ENCODE measurements at regions not wholly inside any gene's neighbourhood (a gene's known extent, or its start where the extent isn't known, plus 50 kb on each side); places are given as distances from the start of the nearest gene placed in this dataset.

DNA sequence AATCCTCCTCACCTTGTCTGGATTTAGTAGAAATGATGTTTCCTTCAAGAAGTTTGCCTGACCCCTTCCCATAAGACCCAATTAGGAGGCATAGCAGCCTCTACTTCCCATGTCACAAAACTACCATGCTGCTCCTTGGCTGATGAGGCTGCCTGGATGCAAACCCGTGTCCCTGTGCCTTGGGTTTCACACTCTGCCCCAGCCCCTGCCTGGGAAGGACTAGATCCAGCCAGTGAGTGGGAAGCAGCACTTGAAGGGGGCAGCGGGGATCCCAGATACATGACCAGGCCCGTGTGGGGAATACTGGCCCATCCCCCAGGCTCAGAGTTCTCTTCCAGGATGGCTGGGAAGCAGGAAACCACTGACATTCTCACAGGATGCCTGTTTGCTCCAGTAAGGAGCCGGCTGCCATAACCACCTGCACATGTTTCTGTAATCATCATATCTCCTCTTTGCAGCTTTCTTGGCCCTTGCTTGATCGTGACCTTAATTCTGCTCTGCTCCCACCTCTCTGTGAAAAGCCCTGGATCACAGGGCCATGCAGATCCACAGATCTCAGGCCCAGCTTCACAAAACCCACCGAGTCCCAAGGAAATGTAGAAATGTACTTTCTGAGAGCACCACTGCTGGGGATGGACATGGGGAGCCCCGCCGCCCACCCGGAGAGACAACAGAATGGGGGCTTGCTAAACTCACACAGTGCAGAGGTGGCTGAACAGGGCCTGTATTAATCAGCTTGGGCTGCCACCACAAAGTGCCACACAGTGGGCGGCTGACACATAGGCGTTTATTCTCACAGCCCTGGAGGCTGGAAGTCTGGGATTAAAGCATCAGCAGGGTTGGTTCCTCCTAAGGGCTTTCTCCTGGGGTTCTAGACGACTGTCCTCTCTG lies 287.8 kb upstream of the IGFBP3 start:
- FAIRE-seq (no peak), DNase-seq (ENCODE audit: insufficient read length, low spot score) (no peak)

DNA sequence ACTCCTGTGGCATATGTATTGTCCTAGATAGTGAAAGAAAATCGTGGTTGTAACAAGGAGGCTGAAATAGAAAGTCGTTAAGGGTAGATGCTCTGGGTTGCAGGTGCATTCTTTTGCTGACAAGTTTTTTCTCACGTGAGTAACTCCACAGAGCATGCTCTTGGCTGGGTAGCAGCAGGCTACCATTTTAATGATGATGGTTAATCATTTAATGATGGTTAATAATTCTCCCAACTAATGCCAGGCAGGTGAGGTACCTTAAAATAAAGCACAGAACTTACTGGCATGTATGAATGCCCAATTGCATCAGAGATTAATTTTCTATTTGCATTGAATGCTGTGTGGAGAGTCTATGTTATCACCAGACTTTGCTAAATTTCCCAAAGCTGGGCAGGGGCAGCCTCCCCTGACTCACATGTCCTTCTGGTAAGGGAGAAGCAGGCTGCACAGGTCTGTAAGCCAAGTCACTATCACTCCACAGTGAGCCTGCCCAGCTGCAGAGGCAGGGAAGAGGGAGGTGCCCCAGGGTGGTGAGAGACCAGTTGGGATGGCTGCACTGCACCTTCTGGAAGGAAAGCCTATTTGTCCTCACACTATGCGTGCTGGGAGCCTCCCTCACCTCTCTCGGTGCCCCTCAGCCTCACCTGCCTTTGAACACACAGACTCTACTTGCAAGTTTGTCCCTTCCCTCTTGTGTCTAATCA lies 287.0 kb upstream of the IGFBP3 start:
- FAIRE-seq (no peak), DNase-seq (ENCODE audit: insufficient read length, low spot score) (no peak)
- TF ChIP-seq, protein P1, sequence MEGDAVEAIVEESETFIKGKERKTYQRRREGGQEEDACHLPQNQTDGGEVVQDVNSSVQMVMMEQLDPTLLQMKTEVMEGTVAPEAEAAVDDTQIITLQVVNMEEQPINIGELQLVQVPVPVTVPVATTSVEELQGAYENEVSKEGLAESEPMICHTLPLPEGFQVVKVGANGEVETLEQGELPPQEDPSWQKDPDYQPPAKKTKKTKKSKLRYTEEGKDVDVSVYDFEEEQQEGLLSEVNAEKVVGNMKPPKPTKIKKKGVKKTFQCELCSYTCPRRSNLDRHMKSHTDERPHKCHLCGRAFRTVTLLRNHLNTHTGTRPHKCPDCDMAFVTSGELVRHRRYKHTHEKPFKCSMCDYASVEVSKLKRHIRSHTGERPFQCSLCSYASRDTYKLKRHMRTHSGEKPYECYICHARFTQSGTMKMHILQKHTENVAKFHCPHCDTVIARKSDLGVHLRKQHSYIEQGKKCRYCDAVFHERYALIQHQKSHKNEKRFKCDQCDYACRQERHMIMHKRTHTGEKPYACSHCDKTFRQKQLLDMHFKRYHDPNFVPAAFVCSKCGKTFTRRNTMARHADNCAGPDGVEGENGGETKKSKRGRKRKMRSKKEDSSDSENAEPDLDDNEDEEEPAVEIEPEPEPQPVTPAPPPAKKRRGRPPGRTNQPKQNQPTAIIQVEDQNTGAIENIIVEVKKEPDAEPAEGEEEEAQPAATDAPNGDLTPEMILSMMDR (IDR thresholded peaks at IDR 0.05; ENCODE audit: insufficient read depth, missing control alignments): no peak

More for the DNA sequence above, 287.8 kb upstream of the IGFBP3 start:
- TF ChIP-seq, protein P1 (IDR thresholded peaks at IDR 0.05; ENCODE audit: insufficient read depth, missing control alignments): no peak

DNA sequence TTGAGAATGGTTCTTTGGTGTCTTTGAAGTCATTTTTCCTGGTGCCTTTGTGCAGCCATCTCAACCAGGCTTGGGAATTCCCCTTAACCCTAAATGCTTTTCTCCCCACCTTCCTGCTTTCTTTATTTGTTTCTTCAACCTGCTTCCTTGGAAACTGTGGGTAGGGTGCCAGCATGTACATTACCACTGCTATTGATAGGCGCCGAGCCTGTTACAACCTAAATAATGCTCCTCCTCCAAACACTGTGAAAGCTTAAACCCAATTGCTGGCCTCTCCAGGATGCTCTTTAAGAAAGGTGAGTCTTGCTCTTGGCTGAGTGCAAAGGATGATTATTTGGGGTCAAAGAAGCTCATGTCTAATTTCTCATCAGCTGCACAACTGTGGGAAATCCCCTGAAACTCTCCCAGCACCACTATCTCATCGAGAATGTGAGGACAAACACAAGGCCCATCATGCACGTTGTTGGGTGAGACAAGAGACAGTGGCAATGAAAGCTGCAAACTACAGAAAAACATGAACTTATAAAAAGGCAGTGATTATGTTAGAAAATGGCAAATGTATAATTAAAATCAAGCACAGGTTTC lies 285.5 kb upstream of the IGFBP3 start:
- FAIRE-seq (no peak), DNase-seq (ENCODE audit: insufficient read length, low spot score) (no peak)
- TF ChIP-seq, protein P1 (IDR thresholded peaks at IDR 0.05; ENCODE audit: insufficient read depth, missing control alignments): no peak

DNA sequence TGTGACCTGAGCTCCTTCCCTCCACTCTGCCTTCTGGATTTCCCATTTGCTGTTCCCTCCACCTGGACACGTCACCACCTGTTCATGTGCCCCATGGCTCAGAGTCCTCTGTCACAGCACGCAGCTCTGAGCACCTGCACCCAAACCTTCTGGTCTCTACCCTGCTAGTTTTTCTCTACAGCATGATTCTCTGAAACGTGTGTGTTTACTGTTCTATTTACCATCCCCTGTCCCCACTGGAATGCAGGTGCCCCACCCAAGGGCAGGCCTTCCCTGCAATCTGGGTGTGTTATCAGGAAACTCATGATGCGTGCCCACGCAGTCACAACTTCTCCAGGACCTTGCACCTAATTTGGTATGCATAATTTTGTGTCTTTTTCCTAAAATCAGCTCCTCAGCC lies 284.4 kb upstream of the IGFBP3 start:
- DNase-seq (ENCODE audit: insufficient read length, low spot score) (no peak), FAIRE-seq (no peak)
- TF ChIP-seq, protein P1 (IDR thresholded peaks at IDR 0.05; ENCODE audit: insufficient read depth, missing control alignments): no peak

DNA sequence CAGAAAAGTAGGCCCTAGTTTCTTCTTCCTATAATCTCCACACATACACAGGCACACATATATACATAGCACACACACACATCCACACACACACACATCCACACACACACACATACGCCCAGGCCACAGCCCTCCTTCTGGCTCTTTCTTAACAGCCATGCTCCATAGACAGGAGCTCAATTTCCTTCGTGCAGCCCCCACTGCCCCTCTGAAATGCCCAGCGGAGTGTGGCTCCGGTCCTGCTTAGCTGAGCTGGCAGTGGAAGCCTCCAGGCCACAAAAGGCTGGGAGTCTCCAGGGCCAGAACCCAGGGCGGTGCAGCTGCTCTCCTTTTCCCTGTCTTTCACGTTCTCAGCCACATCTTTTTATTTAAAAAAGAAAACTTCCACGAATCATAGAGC lies 282.9 kb upstream of the IGFBP3 start:
- TF ChIP-seq, protein P1 (IDR thresholded peaks at IDR 0.05; ENCODE audit: insufficient read depth, missing control alignments): no peak
- no peak for FAIRE-seq
- no peak for DNase-seq (ENCODE audit: insufficient read length, low spot score)

DNA sequence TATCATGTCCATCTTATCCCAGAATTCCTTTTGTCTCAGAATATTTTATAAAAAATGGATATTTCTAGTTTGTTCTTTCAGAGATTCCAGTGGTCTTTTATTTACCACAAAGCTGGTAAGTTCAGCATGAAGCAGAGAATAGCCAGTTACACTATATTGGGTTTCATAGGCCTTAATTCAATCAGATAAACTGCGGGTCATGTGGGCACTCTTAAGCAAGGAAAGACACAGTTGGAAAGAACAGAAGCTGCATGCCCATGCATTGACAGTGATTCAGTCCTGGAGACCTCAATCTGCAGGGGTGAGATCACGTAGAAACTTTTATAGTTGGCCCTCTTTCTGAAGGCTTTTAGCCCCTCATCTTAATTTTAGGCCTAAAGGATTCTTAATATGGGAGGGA lies 281.3 kb upstream of the IGFBP3 start:
- DNase-seq (ENCODE audit: insufficient read length, low spot score): no peak
- TF ChIP-seq, protein P1 (IDR thresholded peaks at IDR 0.05; ENCODE audit: insufficient read depth, missing control alignments): no peak
- no peak for FAIRE-seq
